Keratinocyte (primary cell): ENCODE measurements at regions not wholly inside any gene's neighbourhood (a gene's known extent, or its start where the extent isn't known, plus 50 kb on each side); places are given as distances from the start of the nearest gene placed in this dataset.

Experiments
- DNase-seq: peaks from one replicate; pipeline ENCODE4 v3.0.0-alpha.2; 2011; ENCODE audit warnings: low read depth, missing footprints, low spot score
- FAIRE-seq: peaks from 2 replicates; lab custom pipeline; 2011; peaks lifted over from hg19 to GRCh38; lab: Jason Lieb, UNC
- H2AFZ ChIP-seq: 2 replicates; pipeline ENCODE4 v1.6.0; 2012; ENCODE audit warnings: low read length, control low read depth, inconsistent platforms; ENCODE audit not compliant: control insufficient read depth
- H3K27ac ChIP-seq: 2 replicates; pipeline ENCODE4 v1.5.1; 2011; ENCODE audit warnings: low read length; ENCODE audit not compliant: control insufficient read depth, insufficient read depth
- H3K27me3 ChIP-seq: 3 replicates; pipeline ENCODE4 v1.6.0; 2011; ENCODE audit warnings: low read length; ENCODE audit not compliant: control insufficient read depth, insufficient read depth; ENCODE audit errors: extremely low read depth
- H3K36me3 ChIP-seq, 2 experiments: 2 replicates in 1 of 2; 3 replicates in 1 of 2; pipeline ENCODE4 v1.5.1; 2011; ENCODE audit warnings: low read length in 2 of 2, mild to moderate bottlenecking in 1 of 2; ENCODE audit not compliant: control insufficient read depth in 2 of 2, insufficient read depth in 2 of 2; ENCODE audit errors: extremely low read depth in 1 of 2
- H3K4me1 ChIP-seq: 3 replicates; pipeline ENCODE4 v1.5.1; 2011; ENCODE audit warnings: low read length; ENCODE audit not compliant: control insufficient read depth, insufficient read depth; ENCODE audit errors: extremely low read depth
- H3K4me2 ChIP-seq: 3 replicates; pipeline ENCODE4 v1.6.0; 2011; ENCODE audit warnings: low read depth, low read length; ENCODE audit not compliant: control insufficient read depth, insufficient read depth; ENCODE audit errors: extremely low read depth
- H3K4me3 ChIP-seq, 3 experiments: fragments of 200-600 bp in 1 of 3; sonication (generic) in 1 of 3; 2 replicates in 2 of 3; 3 replicates in 1 of 3; pipeline ENCODE4 v1.5.1; 2011 to 2016; ENCODE audit warnings: low read length in 3 of 3, mild to moderate bottlenecking in 3 of 3, control low read depth in 2 of 3, inconsistent platforms in 1 of 3, low read depth in 1 of 3, mixed read lengths in 1 of 3, mixed run types in 1 of 3, moderate library complexity in 1 of 3; ENCODE audit not compliant: control insufficient read depth in 2 of 3, insufficient read depth in 2 of 3; ENCODE audit errors: extremely low read depth in 1 of 3
- H3K79me2 ChIP-seq: 2 replicates; pipeline ENCODE4 v1.6.0; 2012; ENCODE audit warnings: low read length; ENCODE audit not compliant: control insufficient read depth, insufficient read depth
- H3K9ac ChIP-seq: 3 replicates; pipeline ENCODE4 v1.6.0; 2011; ENCODE audit warnings: low read length; ENCODE audit not compliant: control insufficient read depth, insufficient read depth; ENCODE audit errors: extremely low read depth
- H3K9me1 ChIP-seq: 3 replicates; pipeline ENCODE4 v1.6.0; 2011; ENCODE audit warnings: low read length; ENCODE audit not compliant: control insufficient read depth, insufficient read depth; ENCODE audit errors: extremely low read depth
- H3K9me3 ChIP-seq: 2 replicates; pipeline ENCODE4 v1.5.1; 2012; ENCODE audit warnings: low read depth, low read length; ENCODE audit not compliant: control insufficient read depth
- H4K20me1 ChIP-seq: 3 replicates; pipeline ENCODE4 v1.6.0; 2011; ENCODE audit warnings: low read length; ENCODE audit not compliant: control insufficient read depth, insufficient read depth; ENCODE audit errors: extremely low read depth
- EZH2 ChIP-seq: IDR thresholded peaks from one replicate; pipeline ENCODE4 v1.6.1; 2012; ENCODE audit warnings: inconsistent platforms, mild to moderate bottlenecking, low read length, moderate library complexity
- dilution Hi-C: fragments of 300-500 bp; cut with MboI; formaldehyde crosslinking; loops from one replicate; pipeline ENCODE4 v1.7.0; 2020; ENCODE audit warnings: low sequenced_read_pairs; ENCODE audit not compliant: extremely low pct_ligation_motif_present
- TF ChIP-seq, protein P1 (sequence below), 3 experiments: IDR thresholded peaks in 1 of 3; conservative IDR thresholded peaks in 1 of 3; optimal IDR thresholded peaks in 1 of 3; 2 replicates in 2 of 3; 3 replicates in 1 of 3; pipeline versions ENCODE3 to v1.5.1; 2011; ENCODE audit warnings: low read length in 3 of 3, mild to moderate bottlenecking in 3 of 3, moderate library complexity in 2 of 3, control low read depth in 1 of 3, inconsistent platforms in 1 of 3; ENCODE audit not compliant: insufficient read depth in 2 of 3; ENCODE audit errors: extremely low read depth in 1 of 3

DNA sequence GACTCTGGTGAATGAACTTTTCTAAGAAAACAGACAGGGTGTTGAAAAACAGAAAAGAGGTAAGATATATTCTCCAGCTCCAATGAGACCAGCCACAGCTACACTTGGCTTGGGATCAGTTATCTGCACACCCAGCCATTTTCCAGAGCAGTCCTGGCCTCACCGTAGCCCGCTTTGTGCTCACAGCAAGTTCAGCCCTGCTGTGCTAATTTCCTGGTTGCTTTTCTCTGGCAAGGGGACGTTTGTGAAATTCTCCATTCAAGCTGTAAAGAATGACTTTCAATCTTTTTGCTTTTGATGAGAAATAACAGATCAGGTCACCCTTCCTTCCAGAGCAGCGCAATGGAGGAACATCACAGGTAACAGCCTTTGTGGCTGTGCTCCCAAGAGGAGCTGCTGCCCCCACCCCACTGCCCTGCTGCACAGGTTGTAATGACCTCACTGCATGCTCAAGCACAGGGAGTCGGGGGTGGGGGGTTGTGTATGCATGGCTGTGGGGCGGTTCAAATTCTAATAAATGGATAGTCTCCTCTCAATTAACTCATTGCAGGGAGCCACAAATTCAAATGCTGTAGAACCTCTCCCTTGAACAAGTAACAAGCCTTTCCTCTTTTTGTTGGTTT is 516.6 kb upstream of the NBEA start:
- Histone ChIP-seq H3K9ac (no peak overlapping the region), H3K4me1 (peaks cover 24% of the 10 kb centered on the region), H3K4me3 (no peak overlapping the region), H4K20me1 (no peaks in the 10 kb centered on the region), H2AFZ (no peak overlapping the region), H3K9me1 (no peaks in the 10 kb centered on the region), H3K27ac (no peak overlapping the region), H3K27me3 (no peaks in the 10 kb centered on the region), H3K79me2 (no peaks in the 10 kb centered on the region), H3K36me3 (no peaks in the 10 kb centered on the region), H3K9me3 (no peaks in the 10 kb centered on the region), H3K4me2 (no peak overlapping the region)
- dilution Hi-C loops, result no loop called here
- no peak for FAIRE-seq
- TF ChIP-seq EZH2, result no peak
- TF ChIP-seq, protein P1, sequence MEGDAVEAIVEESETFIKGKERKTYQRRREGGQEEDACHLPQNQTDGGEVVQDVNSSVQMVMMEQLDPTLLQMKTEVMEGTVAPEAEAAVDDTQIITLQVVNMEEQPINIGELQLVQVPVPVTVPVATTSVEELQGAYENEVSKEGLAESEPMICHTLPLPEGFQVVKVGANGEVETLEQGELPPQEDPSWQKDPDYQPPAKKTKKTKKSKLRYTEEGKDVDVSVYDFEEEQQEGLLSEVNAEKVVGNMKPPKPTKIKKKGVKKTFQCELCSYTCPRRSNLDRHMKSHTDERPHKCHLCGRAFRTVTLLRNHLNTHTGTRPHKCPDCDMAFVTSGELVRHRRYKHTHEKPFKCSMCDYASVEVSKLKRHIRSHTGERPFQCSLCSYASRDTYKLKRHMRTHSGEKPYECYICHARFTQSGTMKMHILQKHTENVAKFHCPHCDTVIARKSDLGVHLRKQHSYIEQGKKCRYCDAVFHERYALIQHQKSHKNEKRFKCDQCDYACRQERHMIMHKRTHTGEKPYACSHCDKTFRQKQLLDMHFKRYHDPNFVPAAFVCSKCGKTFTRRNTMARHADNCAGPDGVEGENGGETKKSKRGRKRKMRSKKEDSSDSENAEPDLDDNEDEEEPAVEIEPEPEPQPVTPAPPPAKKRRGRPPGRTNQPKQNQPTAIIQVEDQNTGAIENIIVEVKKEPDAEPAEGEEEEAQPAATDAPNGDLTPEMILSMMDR (optimal IDR thresholded peaks at IDR 0.05 in 1 of 3, IDR thresholded peaks at IDR 0.05 in 1 of 3, conservative IDR thresholded peaks at IDR 0.05 in 1 of 3; ENCODE audit: extremely low read depth in 1 of 3, insufficient read depth in 2 of 3, low read length in 3 of 3), result no peak
- no peak for DNase-seq

GRCh38 chr13:34428911-34429310 is 513.2 kb upstream of the NBEA start:
- dilution Hi-C loops, result no loop called here

More at GRCh38 chr13:34428911-34429310, 513.2 kb upstream of the NBEA start:
- no peaks in the 10 kb centered on the region for H3K9me1 ChIP-seq
- no peak overlapping the region for H2AFZ ChIP-seq
- no peak overlapping the region for H3K4me2 ChIP-seq
- no peak overlapping the region for H3K9ac ChIP-seq
- FAIRE-seq (no peak), DNase-seq (no peak)
- no peak overlapping the region for H3K27ac ChIP-seq
- no peaks in the 10 kb centered on the region for H4K20me1 ChIP-seq
- no peaks in the 10 kb centered on the region for H3K9me3 ChIP-seq
- no peaks in the 10 kb centered on the region for H3K27me3 ChIP-seq
- H3K79me2 ChIP-seq, result no peaks in the 10 kb centered on the region
- H3K4me1 ChIP-seq, result no peaks in the 10 kb centered on the region
- H3K4me3 ChIP-seq, result no peak overlapping the region
- H3K36me3 ChIP-seq, result no peaks in the 10 kb centered on the region
- no peak for TF ChIP-seq EZH2
- TF ChIP-seq, protein P1 (optimal IDR thresholded peaks at IDR 0.05 in 1 of 3, IDR thresholded peaks at IDR 0.05 in 1 of 3, conservative IDR thresholded peaks at IDR 0.05 in 1 of 3; ENCODE audit: extremely low read depth in 1 of 3, insufficient read depth in 2 of 3, low read length in 3 of 3), result no peak
